HepG2 (cell line): ENCODE measurements at regions not wholly inside any gene's neighbourhood (a gene's known extent, or its start where the extent isn't known, plus 50 kb on each side); places are given as distances from the start of the nearest gene placed in this dataset.
A peak's percentile ranks its signal among the peaks of the same experiment; 100 is the strongest.

ENCODE experiments used
- ATAC-seq: fragments of 200-7000 bp; cut with Tn5 transposase; 3 replicates; pipeline ENCODE4 v1.9.1; 2020; ENCODE audit warnings: mild to moderate bottlenecking, moderate library complexity
- BruUV-seq: library from RNA; stranded (reverse); fragments of 400-500 nt; replicated peaks from 2 replicates; lab custom pipeline; 2021; lab: Mats Ljungman, UMichigan
- CTCF ChIA-PET: fragments of 300-600 bp; formaldehyde crosslinking; extraction: SDS; loops from one replicate; lab custom pipeline; 2021; ENCODE audit warnings: low total read pairs, inconsistent platforms, low intra/inter-chr PET ratio; lab: Yijun Ruan, JAX
- POLR2A ChIA-PET: fragments of 350-600 bp; sonication (Branson Sonifier 250); formaldehyde crosslinking; loops from one replicate; lab custom pipeline; 2020; ENCODE audit warnings: antibody characterized with exemption, inconsistent platforms; lab: Yijun Ruan, JAX
- DNase-seq: peaks from one replicate; pipeline ENCODE4 v3.0.0-alpha.2; 2015; ENCODE audit warnings: low spot score
- FAIRE-seq: peaks from 3 replicates; lab custom pipeline; 2011; peaks lifted over from hg19 to GRCh38; lab: Jason Lieb, UNC
- H2AFZ ChIP-seq: one replicate; pipeline ENCODE4 v1.6.1; 2011; ENCODE audit warnings: low read length, inconsistent platforms
- H3K27ac ChIP-seq: fragments of 300-600 bp; 3 replicates; pipeline ENCODE4 v1.8.0; 2011; ENCODE audit warnings: mixed run types, mild to moderate bottlenecking, mixed read lengths, low read length, inconsistent platforms; ENCODE audit not compliant: insufficient read depth; ENCODE audit errors: extremely low read length
- H3K27me3 ChIP-seq, 2 experiments: fragments of 200-600 bp in 1 of 2; 2 replicates in 1 of 2; 3 replicates in 1 of 2; pipeline versions ENCODE4 v1.6.0 to v1.8.0; 2011; ENCODE audit warnings: low read length in 2 of 2, mild to moderate bottlenecking in 2 of 2, moderate library complexity in 2 of 2, inconsistent platforms in 1 of 2; ENCODE audit not compliant: insufficient read depth in 2 of 2, control insufficient read depth in 1 of 2
- H3K36me3 ChIP-seq, 2 experiments: fragments of 200-600 bp in 1 of 2; replicated peaks in 1 of 2; 2 replicates in 1 of 2; 3 replicates in 1 of 2; pipeline versions ENCODE4 v1.5.1 to v1.8.0; 2011; ENCODE audit warnings: low read length in 2 of 2, inconsistent platforms in 1 of 2; ENCODE audit not compliant: insufficient read depth in 2 of 2, control insufficient read depth in 1 of 2
- H3K4me1 ChIP-seq: 2 replicates; pipeline ENCODE4 v1.5.1; 2012; ENCODE audit warnings: low read length, inconsistent platforms; ENCODE audit not compliant: insufficient read depth
- H3K4me2 ChIP-seq: 2 replicates; pipeline ENCODE4 v1.6.0; 2011; ENCODE audit warnings: low read depth, low read length, inconsistent platforms
- H3K4me3 ChIP-seq, 3 experiments: fragments of 200-600 bp in 1 of 3; sonication (generic), shearing (Covaris generic) in 1 of 3; replicated peaks in 1 of 3; 2 replicates each; pipeline ENCODE4 v1.5.1; 2011 to 2016; ENCODE audit warnings: low read length in 3 of 3, inconsistent platforms in 2 of 3, low read depth in 2 of 3, mild to moderate bottlenecking in 2 of 3, control low read depth in 1 of 3, mixed read lengths in 1 of 3; ENCODE audit not compliant: insufficient read depth in 1 of 3
- H3K79me2 ChIP-seq: one replicate; pipeline ENCODE4 v1.6.1; 2011; ENCODE audit warnings: low read length, inconsistent platforms; ENCODE audit not compliant: insufficient read depth
- H3K9ac ChIP-seq: 2 replicates; pipeline ENCODE4 v1.6.0; 2011; ENCODE audit warnings: mild to moderate bottlenecking, low read depth, low read length, inconsistent platforms; ENCODE audit not compliant: insufficient read depth
- H3K9me3 ChIP-seq: 2 replicates; pipeline ENCODE4 v1.5.1; 2012; ENCODE audit warnings: mild to moderate bottlenecking, low read length
- H4K20me1 ChIP-seq: 2 replicates; pipeline ENCODE4 v1.6.0; 2011; ENCODE audit warnings: inconsistent platforms, mild to moderate bottlenecking, low read length, moderate library complexity; ENCODE audit not compliant: insufficient read depth
- IRX3 ChIP-seq: sonication (generic); formaldehyde crosslinking; IDR thresholded peaks from 2 replicates; pipeline ENCODE4 v1.8.1; 2023; ENCODE audit warnings: mild to moderate bottlenecking, low read depth, missing genetic modification reagents, borderline replicate concordance
- JUNB ChIP-seq: sonication (generic); formaldehyde crosslinking; IDR thresholded peaks from 2 replicates; pipeline ENCODE4 v1.8.0; 2022; ENCODE audit warnings: missing genetic modification reagents, mild to moderate bottlenecking, borderline replicate concordance
- RAD51 ChIP-seq: fragments of 450-650 bp; IDR thresholded peaks from 2 replicates; pipeline ENCODE4 v1.6.1; 2016; ENCODE audit warnings: borderline replicate concordance
- RFX5 ChIP-seq: IDR thresholded peaks from 2 replicates; pipeline ENCODE4 v1.6.1; 2011; ENCODE audit warnings: low read depth, low read length, improper control_type of control experiment
- RFXAP ChIP-seq: sonication (generic); formaldehyde crosslinking; IDR thresholded peaks from 2 replicates; pipeline ENCODE4 v1.4.0; 2020; ENCODE audit warnings: missing genetic modification reagents, borderline replicate concordance
- SIX1 ChIP-seq: sonication (generic); formaldehyde crosslinking; IDR thresholded peaks from 2 replicates; pipeline ENCODE4 v1.4.0; 2020; ENCODE audit warnings: missing genetic modification reagents, borderline replicate concordance
- ZNF230 ChIP-seq: sonication (generic); formaldehyde crosslinking; IDR thresholded peaks from 2 replicates; pipeline ENCODE4 v1.4.0; 2020; ENCODE audit warnings: mild to moderate bottlenecking, missing genetic modification reagents
- ZNF367 ChIP-seq: sonication (generic); formaldehyde crosslinking; IDR thresholded peaks from 2 replicates; pipeline ENCODE4 v1.4.0; 2020; ENCODE audit warnings: missing genetic modification reagents, borderline replicate concordance
- ZNF773 ChIP-seq: sonication (generic); formaldehyde crosslinking; IDR thresholded peaks from 2 replicates; pipeline ENCODE4 v1.4.0; 2020; ENCODE audit warnings: missing genetic modification reagents, borderline replicate concordance
- ZNF777 ChIP-seq: sonication (generic); formaldehyde crosslinking; IDR thresholded peaks from 2 replicates; pipeline ENCODE4 v1.4.0; 2020; ENCODE audit warnings: missing genetic modification reagents
- ZNF788 ChIP-seq: sonication (generic); formaldehyde crosslinking; IDR thresholded peaks from 2 replicates; pipeline ENCODE4 v1.5.0; 2020; ENCODE audit warnings: mild to moderate bottlenecking, missing genetic modification reagents, borderline replicate concordance
- WGBS: methylation state at CpG from one replicate; pipeline ENCODE4 v1.1.6; 2017; ENCODE audit warnings: low lambda C conversion rate; 5-methylcytosine and 5-hydroxymethylcytosine counted together
- in situ Hi-C: cut with HindIII; loops from 2 replicates; pipeline ENCODE4 v1.10.0; 2017; ENCODE audit warnings: low pct_unique_long_range_greater_than_20kb; ENCODE audit not compliant: extremely low pct_ligation_motif_present
- intact Hi-C: fragments of 100-400 bp; cut with micrococcal nuclease; formaldehyde crosslinking; loops from one replicate; pipeline ENCODE4 v1.10.0; 2022; ENCODE audit not compliant: unreplicated experiment
- TF ChIP-seq, protein P1 (sequence below), 2 experiments: sonication (generic) in 1 of 2; formaldehyde crosslinking in 1 of 2; IDR thresholded peaks; 2 replicates each; pipeline versions ENCODE4 v1.5.1 to v1.6.1; 2011 to 2020; ENCODE audit warnings: borderline replicate concordance in 1 of 2, low read depth in 1 of 2, low read length in 1 of 2, mild to moderate bottlenecking in 1 of 2, missing genetic modification reagents in 1 of 2, moderate library complexity in 1 of 2
- TF ChIP-seq, protein P2 (sequence below): sonication (generic); formaldehyde crosslinking; IDR thresholded peaks from 2 replicates; pipeline ENCODE4 v1.8.1; 2022; ENCODE audit warnings: low read depth, mild to moderate bottlenecking, missing genetic modification reagents

DNA sequence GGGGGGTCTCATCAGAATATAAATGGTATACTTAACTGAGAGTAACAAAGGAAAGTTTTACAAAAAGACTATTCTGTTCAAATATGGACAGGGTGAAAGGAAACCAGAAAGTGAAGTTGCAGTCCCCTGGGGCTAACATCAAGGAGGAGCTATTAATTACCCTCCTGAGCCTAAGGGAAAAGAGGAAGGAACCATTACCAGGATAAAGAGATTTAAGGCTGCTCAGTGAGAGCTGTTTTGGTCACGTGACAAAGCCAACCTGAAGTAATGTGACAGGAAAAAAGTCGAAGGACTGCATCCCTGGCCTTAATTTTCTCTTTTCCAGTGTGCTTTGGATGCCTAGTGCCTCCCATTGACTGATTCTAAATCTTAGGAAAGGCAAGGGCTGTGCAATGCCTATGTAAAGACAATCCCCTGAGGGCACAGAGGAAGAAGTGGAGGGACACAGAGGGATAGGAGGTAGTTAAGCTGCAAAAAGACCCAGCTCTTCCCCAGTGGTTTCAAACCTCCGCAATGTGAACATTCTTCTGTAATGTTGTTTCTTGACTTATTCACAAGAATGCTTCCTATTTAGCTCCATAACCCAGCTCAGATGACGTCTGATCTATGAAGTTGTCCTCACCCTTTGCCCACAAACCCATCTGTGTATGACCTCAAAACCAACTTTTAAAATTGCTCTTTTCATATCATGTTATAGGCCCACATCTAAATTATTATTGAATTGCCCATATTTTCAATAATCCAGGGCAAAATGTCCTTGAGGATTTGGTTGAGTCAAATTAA lies 187.7 kb upstream of the DCN start:
- Histone ChIP-seq H3K27ac (no peak overlapping the region), H3K9ac (no peak overlapping the region), H3K9me3 (no peaks in the 10 kb centered on the region), H2AFZ (no peak overlapping the region), H3K79me2 (no peaks in the 10 kb centered on the region), H3K4me1 (no peaks in the 10 kb centered on the region), H3K4me3 (no peak overlapping the region), H3K36me3 (no peaks in the 10 kb centered on the region), H4K20me1 (no peaks in the 10 kb centered on the region), H3K4me2 (no peak overlapping the region), H3K27me3 (no peaks in the 10 kb centered on the region)
- in situ Hi-C loops, result no loop called here
- DNase-seq, result no peak
- FAIRE-seq, result no peak
- BruUV-seq, result no TSS peak
- 12% methylated on average over 4 of the region's 4 CpGs for WGBS
- ChIA-PET CTCF (no interaction called here), POLR2A (no interaction called here)
- intact Hi-C loops, result no loop called here
- TF ChIP-seq, protein P1, sequence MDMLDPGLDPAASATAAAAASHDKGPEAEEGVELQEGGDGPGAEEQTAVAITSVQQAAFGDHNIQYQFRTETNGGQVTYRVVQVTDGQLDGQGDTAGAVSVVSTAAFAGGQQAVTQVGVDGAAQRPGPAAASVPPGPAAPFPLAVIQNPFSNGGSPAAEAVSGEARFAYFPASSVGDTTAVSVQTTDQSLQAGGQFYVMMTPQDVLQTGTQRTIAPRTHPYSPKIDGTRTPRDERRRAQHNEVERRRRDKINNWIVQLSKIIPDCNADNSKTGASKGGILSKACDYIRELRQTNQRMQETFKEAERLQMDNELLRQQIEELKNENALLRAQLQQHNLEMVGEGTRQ (IDR thresholded peaks at IDR 0.05; ENCODE audit: low read depth, low read length), result 0 out of 2 replicates have a peak, but pooled peaks have one; percentile 29
- TF ChIP-seq, protein P1 (CRISPR knock-in tag; IDR thresholded peaks at IDR 0.05; ENCODE audit: borderline replicate concordance), result no peak
- TF ChIP-seq JUNB (no peak), RAD51 (peak; percentile 64), RFX5 (no peak)
- ATAC-seq, result no peak

DNA sequence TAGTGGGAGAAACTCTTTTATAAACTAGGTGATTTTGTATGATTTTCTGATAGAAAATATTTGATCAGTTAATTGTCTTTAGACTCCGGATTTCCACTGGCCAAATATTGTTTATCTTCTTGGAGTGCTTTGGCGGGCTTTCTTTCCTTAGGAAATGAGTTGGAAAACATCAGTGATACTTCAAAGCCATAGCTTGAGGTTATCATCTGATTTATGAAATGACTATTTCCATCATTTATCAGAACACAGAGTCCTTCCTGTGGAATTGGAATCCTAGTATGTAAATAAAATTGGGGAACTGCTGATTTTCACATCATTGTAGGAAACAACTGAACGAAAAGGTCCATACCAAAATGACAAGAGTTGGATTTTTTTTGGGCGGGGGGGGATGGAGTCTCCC lies 186.0 kb upstream of the DCN start:
- POLR2A ChIA-PET, result no interaction called here
- in situ Hi-C loops (no loop called here), intact Hi-C loops (no loop called here)
- no peak for ATAC-seq
- no peak for DNase-seq
- Histone ChIP-seq H2AFZ (no peak overlapping the region), H3K79me2 (no peaks in the 10 kb centered on the region), H3K36me3 (no peaks in the 10 kb centered on the region), H3K4me1 (no peaks in the 10 kb centered on the region), H3K4me2 (no peak overlapping the region), H3K27me3 (no peaks in the 10 kb centered on the region), H4K20me1 (no peaks in the 10 kb centered on the region), H3K9ac (no peak overlapping the region), H3K27ac (no peak overlapping the region), H3K9me3 (no peaks in the 10 kb centered on the region), H3K4me3 (no peak overlapping the region)
- no TSS peak for BruUV-seq
- WGBS, result 11% methylated on average over 4 of the region's 4 CpGs
- CTCF ChIA-PET, result no interaction called here
- no peak for FAIRE-seq
- no peak for TF ChIP-seq ZNF230 (CRISPR knock-in tag)
- no peak for TF ChIP-seq ZNF367
- TF ChIP-seq SIX1 (CRISPR knock-in tag), result no peak
- TF ChIP-seq RFXAP (CRISPR knock-in tag), result no peak
- no peak for TF ChIP-seq IRX3 (CRISPR knock-in tag)
- no peak for TF ChIP-seq ZNF788 (CRISPR knock-in tag)
- TF ChIP-seq ZNF773 (CRISPR knock-in tag), result no peak
- TF ChIP-seq, protein P2, sequence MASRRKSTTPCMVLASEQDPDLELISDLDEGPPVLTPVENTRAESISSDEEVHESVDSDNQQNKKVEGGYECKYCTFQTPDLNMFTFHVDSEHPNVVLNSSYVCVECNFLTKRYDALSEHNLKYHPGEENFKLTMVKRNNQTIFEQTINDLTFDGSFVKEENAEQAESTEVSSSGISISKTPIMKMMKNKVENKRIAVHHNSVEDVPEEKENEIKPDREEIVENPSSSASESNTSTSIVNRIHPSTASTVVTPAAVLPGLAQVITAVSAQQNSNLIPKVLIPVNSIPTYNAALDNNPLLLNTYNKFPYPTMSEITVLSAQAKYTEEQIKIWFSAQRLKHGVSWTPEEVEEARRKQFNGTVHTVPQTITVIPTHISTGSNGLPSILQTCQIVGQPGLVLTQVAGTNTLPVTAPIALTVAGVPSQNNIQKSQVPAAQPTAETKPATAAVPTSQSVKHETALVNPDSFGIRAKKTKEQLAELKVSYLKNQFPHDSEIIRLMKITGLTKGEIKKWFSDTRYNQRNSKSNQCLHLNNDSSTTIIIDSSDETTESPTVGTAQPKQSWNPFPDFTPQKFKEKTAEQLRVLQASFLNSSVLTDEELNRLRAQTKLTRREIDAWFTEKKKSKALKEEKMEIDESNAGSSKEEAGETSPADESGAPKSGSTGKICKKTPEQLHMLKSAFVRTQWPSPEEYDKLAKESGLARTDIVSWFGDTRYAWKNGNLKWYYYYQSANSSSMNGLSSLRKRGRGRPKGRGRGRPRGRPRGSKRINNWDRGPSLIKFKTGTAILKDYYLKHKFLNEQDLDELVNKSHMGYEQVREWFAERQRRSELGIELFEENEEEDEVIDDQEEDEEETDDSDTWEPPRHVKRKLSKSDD (CRISPR knock-in tag), result no peak
- no peak for TF ChIP-seq ZNF777 (CRISPR knock-in tag)
